SKM-1 treated with dmso at 0.1 percent for 144 hours (cell line): ENCODE measurements at regions not wholly inside any gene's neighbourhood (a gene's known extent, or its start where the extent isn't known, plus 50 kb on each side); places are given as distances from the start of the nearest gene placed in this dataset.
"Not testable (repeated sequence)": the region's sequence is repeated elsewhere in the genome, so short reads cannot be mapped to it uniquely, and the experiment has no call there.

ENCODE experiments used
- DNase-seq: peaks from one replicate; lab custom pipeline; 2025; ENCODE audit not compliant: unreplicated experiment; lab: John Stamatoyannopoulos, UW

GRCh38 chrX:36642052-36642451 is 366.1 kb upstream of the FAM47C start:
- DNase-seq: no peak

- DNase-seq: no peak
These were observed 357.5 kb upstream of the FAM47C start for GRCh38 chrX:36650622-36651021.

- no peak for DNase-seq
These were observed 324.7 kb upstream of the FAM47C start for GRCh38 chrX:36683507-36683906.

GRCh38 chrX:36684053-36684452 is 324.1 kb upstream of the FAM47C start:
- peak; percentile 2 for DNase-seq

GRCh38 chrX:36721990-36722389 is 286.2 kb upstream of the FAM47C start:
- no peak for DNase-seq

GRCh38 chrX:36753602-36754001 is 254.6 kb upstream of the FAM47C start:
- DNase-seq: no peak

- DNase-seq: no peak
These were observed 220.4 kb upstream of the FAM47C start for GRCh38 chrX:36787752-36788151.

GRCh38 chrX:36803151-36803550 is 205.0 kb upstream of the FAM47C start:
- DNase-seq: no peak

- no peak for DNase-seq
These were observed 204.1 kb upstream of the FAM47C start for GRCh38 chrX:36804066-36804465.

- DNase-seq: no peak
These were observed 163.3 kb upstream of the FAM47C start for GRCh38 chrX:36844857-36845256.

- DNase-seq: no peak
These were observed 160.7 kb upstream of the FAM47C start for GRCh38 chrX:36847496-36847895.

- DNase-seq: no peak
These were observed 158.8 kb upstream of the FAM47C start for GRCh38 chrX:36849407-36849806.

- no peak for DNase-seq
These were observed 151.3 kb upstream of the FAM47C start for GRCh38 chrX:36856849-36857248.

GRCh38 chrX:36859231-36859630 is 148.9 kb upstream of the FAM47C start:
- no peak for DNase-seq

- DNase-seq: no peak
These were observed 146.6 kb upstream of the FAM47C start for GRCh38 chrX:36861601-36862000.

- peak; percentile 0 for DNase-seq
These were observed 141.0 kb upstream of the FAM47C start for GRCh38 chrX:36867143-36867542.

- DNase-seq: no peak
These were observed 139.6 kb upstream of the FAM47C start for GRCh38 chrX:36868592-36868991.

- DNase-seq: no peak
These were observed 138.7 kb upstream of the FAM47C start for GRCh38 chrX:36869457-36869856.

- DNase-seq: no peak
These were observed 110.5 kb upstream of the FAM47C start for GRCh38 chrX:36897690-36898089.

GRCh38 chrX:36898301-36898700 is 109.9 kb upstream of the FAM47C start:
- DNase-seq: peak; percentile 22

- DNase-seq: not testable (repeated sequence)
These were observed 103.6 kb upstream of the FAM47C start for GRCh38 chrX:36904561-36904960.

- DNase-seq: peak; percentile 2
These were observed 99.1 kb upstream of the FAM47C start for GRCh38 chrX:36908801-36909675.

- DNase-seq: no peak
These were observed 98.5 kb upstream of the FAM47C start for GRCh38 chrX:36909676-36910030.
